Right lobe of liver (tissue), 4 donors: ENCODE measurements at regions not wholly inside any gene's neighbourhood (a gene's known extent, or its start where the extent isn't known, plus 50 kb on each side); places are given as distances from the start of the nearest gene placed in this dataset.

ENCODE experiments used
- CTCF ChIP-seq, 4 donors: fragments of 200-600 bp in 3 of 4; fragments of 450-650 bp in 1 of 4; IDR thresholded peaks; one replicate each; pipeline versions ENCODE4 v1.5.1 to v1.8.0; 2016 to 2022; ENCODE audit warnings: antibody characterized with exemption in 4 of 4, mild to moderate bottlenecking in 2 of 4
- POLR2A ChIP-seq: fragments of 450-650 bp; IDR thresholded peaks from one replicate; pipeline ENCODE4 v1.6.1; 2017; ENCODE audit warnings: antibody characterized with exemption, mild to moderate bottlenecking
- donor health status: DM: no; HTN: no; CAD: no.
- donor health status: DM: no; HTN: no; CAD: no.
- donor health status: DM: no; HTN: yes; CAD: no.

- TF ChIP-seq CTCF (IDR thresholded peaks at IDR 0.05) (no peak), POLR2A (no peak)
Observed at GRCh38 chr1:47690341-47691250, 252.8 kb downstream of the FOXD2 start.
